BJ (cell line): ENCODE measurements at regions not wholly inside any gene's neighbourhood (a gene's known extent, or its start where the extent isn't known, plus 50 kb on each side); places are given as distances from the start of the nearest gene placed in this dataset.

Source experiments
- CTCF ChIA-PET: fragments of 350-600 bp; formaldehyde crosslinking; extraction: SDS; loops from one replicate; lab custom pipeline; 2021; ENCODE audit warnings: antibody characterized with exemption, inconsistent platforms; lab: Yijun Ruan, JAX
- POLR2A ChIA-PET: fragments of 300-600 bp; sonication (Branson Sonifier 250); formaldehyde crosslinking; extraction: SDS; loops from one replicate; lab custom pipeline; 2021; ENCODE audit warnings: antibody characterized with exemption; lab: Charles Lee
- DNase-seq: peaks from one replicate; pipeline ENCODE4 v3.0.0-alpha.2; 2011; ENCODE audit warnings: low read depth
- H3K27me3 ChIP-seq: 2 replicates; pipeline ENCODE4 v1.6.0; 2011; ENCODE audit warnings: low read length; ENCODE audit not compliant: control insufficient read depth, insufficient read depth
- H3K36me3 ChIP-seq: 2 replicates; pipeline ENCODE4 v1.5.1; 2011; ENCODE audit warnings: low read length; ENCODE audit not compliant: control insufficient read depth, insufficient read depth
- H3K4me3 ChIP-seq: 2 replicates; pipeline ENCODE4 v1.5.1; 2011; ENCODE audit warnings: low read depth, mild to moderate bottlenecking, control low read depth, low read length
- TF ChIP-seq, protein P1 (sequence below): IDR thresholded peaks from 2 replicates; pipeline ENCODE4 v1.5.1; 2011; ENCODE audit warnings: low read depth, mild to moderate bottlenecking, control low read depth, inconsistent platforms, low read length, moderate library complexity; ENCODE audit not compliant: insufficient read depth

- ChIA-PET POLR2A (no interaction called here), CTCF (interaction anchor here (0.5 kb wide), 1 partner anchor 124 kb away, joined by 3 read pairs; no protein-coding TSS in a partner anchor)
- TF ChIP-seq, protein P1, sequence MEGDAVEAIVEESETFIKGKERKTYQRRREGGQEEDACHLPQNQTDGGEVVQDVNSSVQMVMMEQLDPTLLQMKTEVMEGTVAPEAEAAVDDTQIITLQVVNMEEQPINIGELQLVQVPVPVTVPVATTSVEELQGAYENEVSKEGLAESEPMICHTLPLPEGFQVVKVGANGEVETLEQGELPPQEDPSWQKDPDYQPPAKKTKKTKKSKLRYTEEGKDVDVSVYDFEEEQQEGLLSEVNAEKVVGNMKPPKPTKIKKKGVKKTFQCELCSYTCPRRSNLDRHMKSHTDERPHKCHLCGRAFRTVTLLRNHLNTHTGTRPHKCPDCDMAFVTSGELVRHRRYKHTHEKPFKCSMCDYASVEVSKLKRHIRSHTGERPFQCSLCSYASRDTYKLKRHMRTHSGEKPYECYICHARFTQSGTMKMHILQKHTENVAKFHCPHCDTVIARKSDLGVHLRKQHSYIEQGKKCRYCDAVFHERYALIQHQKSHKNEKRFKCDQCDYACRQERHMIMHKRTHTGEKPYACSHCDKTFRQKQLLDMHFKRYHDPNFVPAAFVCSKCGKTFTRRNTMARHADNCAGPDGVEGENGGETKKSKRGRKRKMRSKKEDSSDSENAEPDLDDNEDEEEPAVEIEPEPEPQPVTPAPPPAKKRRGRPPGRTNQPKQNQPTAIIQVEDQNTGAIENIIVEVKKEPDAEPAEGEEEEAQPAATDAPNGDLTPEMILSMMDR: no peak
- Histone ChIP-seq H3K4me3 (no peak overlapping the region), H3K27me3 (no peaks in the 10 kb centered on the region), H3K36me3 (no peaks in the 10 kb centered on the region)
- no peak for DNase-seq
These were observed 240.9 kb upstream of the RREB1 start for GRCh38 chr6:6866656-6867403.

DNA sequence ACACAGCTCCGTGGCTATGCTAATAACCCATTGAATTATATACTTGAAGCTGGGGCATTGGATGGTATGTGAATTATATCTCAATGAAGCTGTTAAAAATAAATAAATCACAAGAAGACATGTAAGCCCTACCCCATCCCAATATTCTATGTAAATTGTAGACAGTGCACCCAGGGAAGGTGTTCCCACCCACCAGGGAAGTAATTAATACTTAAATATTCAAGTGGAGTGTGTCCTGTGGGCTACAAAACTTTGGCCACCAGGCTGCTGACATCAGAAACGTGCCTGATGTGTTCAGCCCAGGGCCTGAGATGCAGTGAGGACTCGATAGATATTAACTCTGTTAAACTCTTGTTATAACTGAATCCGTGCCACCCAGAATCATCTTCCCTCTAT, 240.4 kb upstream of the RREB1 start:
- H3K36me3 ChIP-seq: no peaks in the 10 kb centered on the region
- CTCF ChIA-PET: interaction anchor here (0.5 kb wide), 1 partner anchor 124 kb away, joined by 3 read pairs; no protein-coding TSS in a partner anchor

GRCh38 chr6:6869094-6869493, 238.7 kb upstream of the RREB1 start:
- H3K4me3 ChIP-seq: no peak overlapping the region
- DNase-seq: no peak
- TF ChIP-seq, protein P1: no peak
- CTCF ChIA-PET: no interaction called here
- H3K27me3 ChIP-seq: no peaks in the 10 kb centered on the region
- no peaks in the 10 kb centered on the region for H3K36me3 ChIP-seq
- POLR2A ChIA-PET: no interaction called here

More for the DNA sequence above, 240.4 kb upstream of the RREB1 start:
- TF ChIP-seq, protein P1: no peak
- Histone ChIP-seq H3K27me3 (no peaks in the 10 kb centered on the region), H3K4me3 (no peak overlapping the region)
- DNase-seq: no peak
- POLR2A ChIA-PET: no interaction called here

- CTCF ChIA-PET: no interaction called here
- POLR2A ChIA-PET: no interaction called here
- Histone ChIP-seq H3K36me3 (no peaks in the 10 kb centered on the region), H3K27me3 (no peaks in the 10 kb centered on the region), H3K4me3 (no peak overlapping the region)
- DNase-seq: no peak
- TF ChIP-seq, protein P1: no peak
These were observed 236.8 kb upstream of the RREB1 start for GRCh38 chr6:6870921-6871320.

DNA sequence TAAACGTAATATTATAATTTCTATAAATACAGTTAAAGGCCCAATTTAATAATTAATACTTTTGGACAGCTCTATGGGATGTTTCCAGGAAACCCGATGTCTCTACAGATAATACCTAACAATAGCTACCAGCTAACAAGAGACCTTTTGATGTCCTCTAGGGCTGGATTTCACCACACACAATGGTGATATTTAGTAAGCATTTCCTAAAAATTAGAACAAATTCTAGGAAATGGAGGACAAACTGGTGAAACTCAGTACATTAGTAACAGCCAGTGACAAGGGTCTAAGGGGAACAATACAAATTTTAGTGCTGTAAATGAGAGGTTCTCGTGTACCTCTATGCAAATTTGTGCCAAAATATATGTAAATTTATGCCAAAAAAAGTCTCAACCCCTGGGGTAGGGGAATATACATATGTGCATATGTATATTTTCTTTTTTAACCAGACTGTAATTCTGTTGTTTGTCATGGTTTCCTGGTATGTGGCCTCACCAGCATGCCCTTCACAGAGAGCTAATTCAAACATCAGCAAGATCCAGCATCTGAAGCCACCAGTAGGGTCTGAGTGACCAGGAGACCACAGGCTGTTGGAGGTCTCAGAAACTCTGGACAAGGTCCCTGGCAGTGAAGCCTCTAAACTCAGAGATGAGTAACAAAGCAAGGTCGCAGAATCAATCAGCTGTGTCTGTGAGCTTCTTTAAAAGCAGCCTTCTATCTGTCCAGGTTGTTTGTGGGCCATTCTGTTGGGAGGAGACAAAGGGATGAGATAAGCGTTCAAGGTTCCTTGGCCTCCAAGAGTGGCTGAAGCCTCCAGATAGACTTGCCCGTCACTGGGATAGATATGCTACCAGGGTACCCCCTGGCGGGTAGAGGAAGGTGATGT, 235.1 kb upstream of the RREB1 start:
- TF ChIP-seq, protein P1: no peak
- ChIA-PET POLR2A (no interaction called here), CTCF (interaction anchor here (1.8 kb wide), 1 partner anchor 12 kb away, joined by 4 read pairs; no protein-coding TSS in a partner anchor)
- H3K36me3 ChIP-seq: no peaks in the 10 kb centered on the region
- no peak overlapping the region for H3K4me3 ChIP-seq
- no peak for DNase-seq
- H3K27me3 ChIP-seq: no peaks in the 10 kb centered on the region
